HCT116 (cell line): ENCODE measurements at regions not wholly inside any gene's neighbourhood (a gene's known extent, or its start where the extent isn't known, plus 50 kb on each side); places are given as distances from the start of the nearest gene placed in this dataset.

ENCODE experiments used
- ATF3 ChIP-seq: IDR thresholded peaks from 2 replicates; pipeline ENCODE4 v1.6.1; 2012
- CBX3 ChIP-seq: IDR thresholded peaks from 2 replicates; pipeline ENCODE4 v1.6.1; 2012; ENCODE audit warnings: low read depth
- CTCF ChIP-seq, 3 experiments: fragments of 200-600 bp in 1 of 3; sonication (generic) in 1 of 3; IDR thresholded peaks in 2 of 3; conservative IDR thresholded peaks in 1 of 3; 2 replicates each; pipeline ENCODE4 v1.5.1; 2012 to 2017; ENCODE audit warnings: low read depth in 2 of 3, low read length in 2 of 3, antibody characterized with exemption in 1 of 3, borderline replicate concordance in 1 of 3, control low read depth in 1 of 3, mild to moderate bottlenecking in 1 of 3, mixed read lengths in 1 of 3, mixed run types in 1 of 3, moderate library complexity in 1 of 3; ENCODE audit not compliant: insufficient read depth in 1 of 3
- EGR1 ChIP-seq: IDR thresholded peaks from 2 replicates; pipeline ENCODE4 v1.6.1; 2012; ENCODE audit warnings: low read depth
- JUND ChIP-seq: IDR thresholded peaks from 2 replicates; pipeline ENCODE4 v1.6.1; 2012
- POLR2A ChIP-seq: IDR thresholded peaks from 2 replicates; pipeline ENCODE4 v1.7.0; 2011; ENCODE audit warnings: borderline replicate concordance; ENCODE audit not compliant: insufficient read depth, insufficient read length; ENCODE audit errors: extremely low read depth
- POLR2AphosphoS5 ChIP-seq: IDR thresholded peaks from 2 replicates; pipeline ENCODE4 v1.6.1; 2011; ENCODE audit warnings: mild to moderate bottlenecking, low read depth, low read length, moderate library complexity
- REST ChIP-seq: IDR thresholded peaks from 2 replicates; pipeline ENCODE4 v1.6.1; 2012; ENCODE audit warnings: low read depth
- YY1 ChIP-seq: IDR thresholded peaks from 2 replicates; pipeline ENCODE4 v1.6.1; 2011; ENCODE audit warnings: low read length, low read depth, moderate library complexity, mild to moderate bottlenecking; ENCODE audit not compliant: insufficient replicate concordance; ENCODE audit errors: extremely low read depth
- ZBTB33 ChIP-seq: IDR thresholded peaks from 2 replicates; pipeline ENCODE4 v1.6.1; 2011; ENCODE audit warnings: mild to moderate bottlenecking, low read length, moderate library complexity; ENCODE audit not compliant: insufficient replicate concordance; ENCODE audit errors: extremely low read depth

- no peak for TF ChIP-seq YY1
- no peak for TF ChIP-seq CTCF (IDR thresholded peaks at IDR 0.05 in 2 of 3, conservative IDR thresholded peaks at IDR 0.05 in 1 of 3; ENCODE audit: borderline replicate concordance in 1 of 3, insufficient read depth in 1 of 3, low read depth in 2 of 3, low read length in 2 of 3)
- TF ChIP-seq REST = no peak
- no peak for TF ChIP-seq JUND
- no peak for TF ChIP-seq ATF3
- TF ChIP-seq POLR2A = no peak
- TF ChIP-seq POLR2AphosphoS5 = no peak
- TF ChIP-seq EGR1 = no peak
- TF ChIP-seq ZBTB33 = no peak
- no peak for TF ChIP-seq CBX3
These were observed 178.2 kb upstream of the NR3C1 start for GRCh38 chr5:143581649-143582048.
